ENCODE measurements at regions not wholly inside any gene's neighbourhood (a gene's known extent, or its start where the extent isn't known, plus 50 kb on each side); places are given as distances from the start of the nearest gene placed in this dataset.

- DNase-seq (ENCODE audit: low spot score): no peak
These were observed 97.0 kb upstream of the SALL3 start for GRCh38 chr18:78882585-78882984.

GRCh38 chr18:78883501-78883900, 96.1 kb upstream of the SALL3 start:
- no peak for DNase-seq (ENCODE audit: low spot score)

GRCh38 chr18:78884502-78884901, 95.1 kb upstream of the SALL3 start:
- DNase-seq (ENCODE audit: low spot score): no peak

GRCh38 chr18:78889250-78889649, 90.4 kb upstream of the SALL3 start:
- no peak for DNase-seq (ENCODE audit: low spot score)

GRCh38 chr18:78890388-78890787, 89.2 kb upstream of the SALL3 start:
- DNase-seq (ENCODE audit: low spot score): no peak

GRCh38 chr18:78891185-78891762, 88.3 kb upstream of the SALL3 start:
- no peak for DNase-seq (ENCODE audit: low spot score)

- no peak for DNase-seq (ENCODE audit: low spot score)
These were observed 87.4 kb upstream of the SALL3 start for GRCh38 chr18:78892177-78892576.

GRCh38 chr18:78892721-78893120, 86.9 kb upstream of the SALL3 start:
- no peak for DNase-seq (ENCODE audit: low spot score)

- no peak for DNase-seq (ENCODE audit: low spot score)
These were observed 86.2 kb upstream of the SALL3 start for GRCh38 chr18:78893281-78894032.

GRCh38 chr18:78894033-78894305, 85.6 kb upstream of the SALL3 start:
- DNase-seq (ENCODE audit: low spot score): no peak

GRCh38 chr18:78895207-78896001, 84.2 kb upstream of the SALL3 start:
- DNase-seq (ENCODE audit: low spot score): no peak

GRCh38 chr18:78896111-78896905, 83.3 kb upstream of the SALL3 start:
- DNase-seq (ENCODE audit: low spot score): no peak

- DNase-seq (ENCODE audit: low spot score): no peak
These were observed 81.6 kb upstream of the SALL3 start for GRCh38 chr18:78898066-78898465.

- DNase-seq (ENCODE audit: low spot score): no peak
These were observed 81.0 kb upstream of the SALL3 start for GRCh38 chr18:78898635-78899034.

GRCh38 chr18:78899241-78899640, 80.4 kb upstream of the SALL3 start:
- no peak for DNase-seq (ENCODE audit: low spot score)

- no peak for DNase-seq (ENCODE audit: low spot score)
These were observed 78.4 kb upstream of the SALL3 start for GRCh38 chr18:78900938-78901909.

GRCh38 chr18:78901923-78902794, 77.5 kb upstream of the SALL3 start:
- no peak for DNase-seq (ENCODE audit: low spot score)

GRCh38 chr18:78902795-78903435, 76.7 kb upstream of the SALL3 start:
- DNase-seq (ENCODE audit: low spot score): no peak

GRCh38 chr18:78903436-78904178, 76.0 kb upstream of the SALL3 start:
- no peak for DNase-seq (ENCODE audit: low spot score)

Data from globus pallidus (tissue), 1 donor.